ENCODE measurements at regions not wholly inside any gene's neighbourhood (a gene's known extent, or its start where the extent isn't known, plus 50 kb on each side); places are given as distances from the start of the nearest gene placed in this dataset.

Small RNA genes lying in the stretch of these regions (small RNA-seq; reads per million reads assigned to genes)
- gene RN7SL499P = 0 to 0.08 (median 0) reads per million in 6 experiments
